Erythroblast (primary cell): ENCODE measurements at regions not wholly inside any gene's neighbourhood (a gene's known extent, or its start where the extent isn't known, plus 50 kb on each side); places are given as distances from the start of the nearest gene placed in this dataset.

ENCODE experiments used
- DNase-seq, 2 experiments: peaks; one replicate each; lab custom pipeline; 2025; lab: John Stamatoyannopoulos, UW
- GATA1 ChIP-seq: IDR thresholded peaks from 2 replicates; pipeline ENCODE4 v1.6.1; 2011; ENCODE audit warnings: low read depth, mild to moderate bottlenecking, control low read depth, low read length, moderate library complexity
- POLR2A ChIP-seq: IDR thresholded peaks from 2 replicates; pipeline ENCODE4 v1.6.1; 2011; ENCODE audit warnings: mild to moderate bottlenecking, low read length

- no peak for DNase-seq
- no peak for TF ChIP-seq GATA1
- no peak for TF ChIP-seq POLR2A
Observed at GRCh38 chr3:152930516-152930915, 95.6 kb downstream of the P2RY1 start.

DNA sequence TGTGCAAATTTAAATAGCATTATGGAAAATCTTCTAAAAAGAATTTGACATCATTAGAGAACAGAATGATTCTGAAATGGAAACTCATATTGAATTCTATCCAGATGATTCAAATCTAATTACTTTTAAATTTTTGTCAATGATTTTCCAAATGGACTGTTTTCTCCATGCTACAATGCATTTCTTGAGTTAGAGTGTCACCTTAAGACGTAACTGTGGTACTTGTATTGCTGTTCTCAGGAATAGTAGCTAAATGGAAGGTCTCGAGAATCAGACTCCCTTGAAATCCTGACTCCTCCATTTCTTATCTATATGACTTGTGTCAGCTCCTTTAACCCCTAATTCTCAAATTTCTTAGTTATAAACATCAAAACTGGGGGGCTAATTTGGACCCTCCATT is 102.3 kb downstream of the P2RY1 start:
- DNase-seq, result peak; percentile 7 to 9
- no peak for TF ChIP-seq POLR2A
- TF ChIP-seq GATA1, result no peak

DNA sequence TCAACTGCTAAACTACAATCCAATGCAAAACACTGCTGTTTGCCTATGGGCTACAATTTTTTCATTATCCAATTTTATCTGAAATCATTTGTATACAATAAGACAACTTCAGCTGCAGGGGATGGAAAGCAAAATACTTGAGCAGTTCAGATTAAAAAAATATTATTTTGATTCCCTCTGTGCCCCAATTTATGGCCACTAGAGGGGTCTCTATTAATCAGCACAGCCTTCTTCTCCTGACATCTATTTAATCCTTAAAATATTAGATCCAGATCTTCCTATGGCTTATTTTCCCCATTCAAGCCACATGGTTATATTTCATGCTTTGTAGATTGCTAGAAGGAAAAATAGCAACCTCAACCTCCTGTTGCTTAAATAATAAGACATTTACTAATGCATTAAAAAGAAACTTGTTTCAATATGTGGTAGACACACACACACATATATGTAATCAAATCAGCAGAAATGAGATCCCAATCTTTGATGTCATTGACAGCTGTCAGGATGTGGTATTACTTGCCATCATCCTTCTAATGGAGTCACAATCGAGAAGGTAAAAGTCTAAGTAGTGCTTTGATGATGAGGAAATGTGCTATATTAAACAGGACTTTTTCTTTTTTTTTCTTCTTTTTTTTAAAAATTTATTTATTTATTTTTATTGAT is 104.2 kb downstream of the P2RY1 start:
- TF ChIP-seq GATA1 (no peak), POLR2A (no peak)
- no peak for DNase-seq

DNA sequence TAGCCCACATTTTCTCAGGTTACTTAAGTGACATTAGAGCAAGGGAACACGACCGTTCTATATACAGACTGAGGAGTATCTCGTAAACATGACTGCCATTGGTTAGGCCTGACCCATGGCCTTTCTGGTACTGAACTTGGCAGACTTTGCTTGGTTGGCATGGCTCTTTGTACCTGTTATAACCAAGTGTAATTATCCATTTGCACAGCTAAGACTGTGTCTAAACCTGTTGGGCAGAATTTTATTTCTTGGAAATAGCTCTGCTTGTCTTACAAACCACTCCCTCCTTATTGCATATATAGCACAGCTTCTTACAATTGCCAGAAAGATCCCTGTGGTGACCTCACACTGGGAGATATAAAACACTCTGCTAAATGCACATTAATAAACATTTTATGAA is 106.9 kb downstream of the P2RY1 start:
- no peak for DNase-seq
- no peak for TF ChIP-seq POLR2A
- no peak for TF ChIP-seq GATA1

- TF ChIP-seq GATA1 (no peak), POLR2A (no peak)
- DNase-seq, result no peak
Observed at GRCh38 chr3:152942366-152942765, 107.4 kb downstream of the P2RY1 start.

GRCh38 chr3:152943645-152944044 is 108.7 kb downstream of the P2RY1 start:
- TF ChIP-seq GATA1, result no peak
- no peak for TF ChIP-seq POLR2A
- no peak for DNase-seq

DNA sequence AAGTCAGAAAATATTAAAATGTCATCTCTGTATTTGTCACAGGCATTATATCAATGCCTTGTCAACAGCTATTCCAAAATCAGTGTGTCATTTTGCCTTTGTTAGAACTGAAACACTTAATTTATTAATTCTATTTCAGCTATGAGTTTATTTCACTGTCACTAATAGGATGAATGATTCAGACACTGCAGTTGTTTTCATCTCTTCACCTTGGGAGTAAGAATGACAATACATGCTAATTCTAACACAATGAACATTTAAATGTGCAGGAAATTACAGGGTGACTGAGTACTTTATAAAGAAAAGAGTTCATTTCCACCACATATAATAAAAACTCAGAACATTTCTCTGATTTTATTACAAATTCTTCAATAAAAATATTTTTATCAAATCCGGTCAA is 109.7 kb downstream of the P2RY1 start:
- no peak for TF ChIP-seq GATA1
- no peak for TF ChIP-seq POLR2A
- no peak for DNase-seq

GRCh38 chr3:152945556-152945955 is 110.6 kb downstream of the P2RY1 start:
- TF ChIP-seq GATA1 (no peak), POLR2A (no peak)
- no peak for DNase-seq

GRCh38 chr3:152957491-152957890 is 122.6 kb downstream of the P2RY1 start:
- DNase-seq, result no peak
- TF ChIP-seq POLR2A (no peak), GATA1 (no peak)

GRCh38 chr3:152959307-152959706 is 124.4 kb downstream of the P2RY1 start:
- TF ChIP-seq POLR2A, result no peak
- TF ChIP-seq GATA1, result no peak
- DNase-seq, result no peak

GRCh38 chr3:152960684-152961083 is 125.8 kb downstream of the P2RY1 start:
- TF ChIP-seq POLR2A, result no peak
- no peak for TF ChIP-seq GATA1
- DNase-seq, result no peak

DNA sequence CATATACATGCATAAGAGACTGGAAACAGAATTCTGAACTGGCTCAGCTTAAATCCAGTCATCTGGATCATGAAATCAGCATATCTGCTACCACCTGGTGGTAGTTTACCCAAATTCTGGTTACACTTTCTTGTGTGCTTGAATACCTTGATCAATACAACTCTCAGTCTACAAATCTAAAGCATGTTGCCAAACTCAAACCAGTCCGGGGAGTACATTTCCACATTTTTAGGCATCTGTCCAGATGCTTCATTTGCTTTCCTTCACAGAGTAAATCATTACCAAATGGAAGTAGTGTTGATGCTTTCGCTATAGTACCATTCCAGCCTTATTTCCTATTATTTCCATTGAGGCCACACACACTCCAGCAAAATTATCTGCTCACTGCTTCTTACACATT is 126.4 kb downstream of the P2RY1 start:
- DNase-seq, result peak; percentile 50 to 62
- no peak for TF ChIP-seq POLR2A
- TF ChIP-seq GATA1, result no peak

GRCh38 chr3:152964911-152965609 is 130.1 kb downstream of the P2RY1 start:
- TF ChIP-seq POLR2A, result no peak
- TF ChIP-seq GATA1, result no peak
- DNase-seq, result peak; percentile 58 to 60

GRCh38 chr3:152968388-152969024 is 133.6 kb downstream of the P2RY1 start:
- TF ChIP-seq POLR2A (no peak), GATA1 (no peak)
- DNase-seq, result peak in 1 of 2 experiments; percentile 17
